NCI-H187 (cell line): ENCODE measurements at regions not wholly inside any gene's neighbourhood (a gene's known extent, or its start where the extent isn't known, plus 50 kb on each side); places are given as distances from the start of the nearest gene placed in this dataset.

Source experiments
- DNase-seq, 2 experiments: peaks; one replicate each; lab custom pipeline; 2025; lab: John Stamatoyannopoulos, UW

DNA sequence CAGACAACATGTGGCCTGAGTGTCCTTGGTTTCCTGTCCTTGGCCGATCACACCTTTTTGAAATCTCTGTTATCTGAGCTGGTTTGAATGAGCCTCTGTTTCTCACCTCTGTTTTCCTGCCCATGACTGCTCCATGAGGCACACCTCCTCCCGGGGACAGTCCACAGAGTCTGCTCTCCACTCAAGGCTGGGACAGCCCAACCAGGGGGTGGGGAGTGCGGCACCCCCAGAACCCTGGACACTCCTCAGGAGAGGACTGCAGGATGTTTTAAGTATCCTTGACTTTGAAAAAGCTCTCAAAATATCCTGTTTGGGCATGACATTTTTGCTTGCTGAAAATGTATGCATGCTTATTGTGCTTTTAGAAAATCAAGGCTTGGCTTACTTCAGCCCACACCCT lies 333.0 kb upstream of the N4BP1 start:
- DNase-seq = no peak

DNA sequence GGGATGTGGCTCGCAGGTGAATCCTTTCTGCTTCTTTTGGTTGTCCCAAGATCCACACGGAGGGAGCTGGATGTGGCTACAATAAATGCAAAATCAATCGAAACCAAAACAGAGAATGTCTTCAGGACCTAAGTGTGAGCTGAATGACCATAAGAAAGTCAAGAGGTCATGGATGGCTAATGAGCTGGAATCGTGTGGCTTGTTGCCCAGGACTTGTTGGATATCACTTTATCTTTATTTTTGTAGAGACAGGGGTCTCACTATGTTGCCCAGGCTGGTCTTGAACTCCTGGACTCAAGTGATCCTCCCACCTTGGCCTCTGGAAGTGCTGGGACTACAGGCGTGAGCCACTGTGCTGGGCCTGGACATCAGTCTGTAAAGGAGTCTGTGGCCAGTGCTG lies 326.8 kb upstream of the N4BP1 start:
- no peak for DNase-seq

DNA sequence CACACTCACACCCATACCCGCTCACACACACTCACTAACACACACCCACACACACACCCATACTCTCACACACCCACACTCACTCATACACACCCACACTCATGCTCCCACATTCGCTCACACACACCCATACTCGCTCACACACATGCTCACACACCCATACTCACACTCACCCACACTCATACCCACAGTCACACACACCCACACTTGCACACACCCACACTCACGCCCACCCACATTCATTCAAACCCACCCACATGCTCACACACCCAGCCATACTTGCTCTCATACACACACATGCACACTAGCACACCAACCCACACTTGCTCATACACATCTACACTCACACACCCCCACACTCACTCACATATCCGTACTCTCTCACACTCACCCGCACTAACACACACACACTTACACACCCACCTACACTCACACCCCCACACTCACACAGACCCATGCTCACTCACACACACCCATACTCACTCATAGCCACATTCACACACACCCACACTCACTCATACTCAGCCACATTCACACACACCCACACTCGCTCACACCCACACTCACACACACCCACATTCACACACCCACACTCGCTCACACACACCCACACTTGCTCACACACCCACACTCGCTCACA lies 322.4 kb upstream of the N4BP1 start:
- DNase-seq = no peak

DNA sequence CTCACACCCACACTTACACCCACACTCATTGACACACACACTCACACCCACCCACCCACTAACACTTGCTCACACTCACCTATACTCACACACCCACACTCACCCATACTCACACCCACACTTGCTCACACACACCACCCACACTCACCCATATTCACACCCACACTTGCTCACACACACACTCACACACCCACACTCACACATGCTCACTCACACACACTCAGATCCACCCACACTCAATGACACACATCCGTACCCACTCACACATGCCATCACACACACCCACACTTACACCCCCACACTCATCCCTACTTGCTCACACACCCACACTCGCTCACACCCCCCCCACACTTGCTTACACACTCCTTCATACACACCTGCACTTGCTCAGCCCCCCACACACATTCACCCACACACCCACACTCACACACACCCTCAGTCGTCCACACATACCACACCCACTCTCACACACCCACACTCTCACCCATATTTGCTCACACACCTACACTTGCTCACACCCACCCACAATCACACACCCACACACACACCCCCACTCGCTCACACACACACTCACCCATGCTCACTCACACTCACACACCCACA lies 321.1 kb upstream of the N4BP1 start:
- no peak for DNase-seq

DNA sequence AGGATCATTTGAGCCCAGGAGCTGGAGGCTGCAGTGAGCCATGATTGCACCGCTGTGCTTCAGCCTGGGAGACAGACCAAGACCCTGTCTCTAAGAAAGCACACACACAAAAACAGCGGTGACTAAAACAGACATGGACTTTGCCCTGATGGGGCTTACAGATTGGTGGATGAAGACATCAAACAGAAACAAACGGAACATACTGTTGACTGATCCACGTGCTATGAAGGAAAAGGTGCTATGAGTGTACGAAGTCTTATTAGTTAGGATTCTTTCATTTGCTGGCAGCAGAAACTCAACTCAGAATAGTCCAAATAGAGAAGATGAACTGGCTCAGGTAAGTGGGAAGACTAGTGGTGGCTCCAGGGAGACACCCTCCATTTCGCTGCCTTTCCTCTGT lies 309.8 kb upstream of the N4BP1 start:
- DNase-seq = no peak

DNA sequence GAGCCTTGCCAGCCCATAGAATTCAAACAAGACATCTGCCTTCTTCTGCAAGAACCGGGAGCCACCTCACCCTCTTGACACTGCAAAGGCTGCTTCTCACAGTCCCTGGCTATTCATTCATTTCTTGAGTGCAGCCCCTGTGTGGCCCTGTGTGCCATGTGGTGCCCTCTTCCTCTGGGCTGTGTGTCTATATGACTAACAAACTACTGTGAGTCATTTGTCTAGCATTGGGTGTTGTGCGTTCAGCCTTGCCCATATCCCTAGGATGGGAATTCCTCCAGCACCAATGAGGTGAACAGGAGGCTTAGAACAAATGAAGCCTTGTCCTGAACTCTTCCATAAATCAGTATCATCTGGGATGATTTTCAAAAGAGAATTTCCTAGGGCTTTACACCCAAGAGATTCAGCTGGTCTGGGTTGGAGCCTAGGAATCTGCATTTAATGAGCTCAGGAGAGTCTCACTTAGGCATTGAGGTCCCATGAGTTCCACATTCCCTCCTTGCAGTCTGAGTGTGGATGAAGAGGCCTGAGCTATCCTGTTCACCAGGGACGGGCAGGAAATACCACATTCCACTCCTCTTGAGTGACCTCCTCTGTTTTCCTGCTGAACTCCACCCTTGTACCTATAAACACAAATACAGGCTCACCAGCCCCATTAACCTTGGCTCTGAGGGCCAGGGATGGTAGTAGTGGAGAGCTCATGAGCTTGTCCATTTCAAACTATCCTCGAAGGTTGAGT lies 308.7 kb upstream of the N4BP1 start:
- no peak for DNase-seq

DNA sequence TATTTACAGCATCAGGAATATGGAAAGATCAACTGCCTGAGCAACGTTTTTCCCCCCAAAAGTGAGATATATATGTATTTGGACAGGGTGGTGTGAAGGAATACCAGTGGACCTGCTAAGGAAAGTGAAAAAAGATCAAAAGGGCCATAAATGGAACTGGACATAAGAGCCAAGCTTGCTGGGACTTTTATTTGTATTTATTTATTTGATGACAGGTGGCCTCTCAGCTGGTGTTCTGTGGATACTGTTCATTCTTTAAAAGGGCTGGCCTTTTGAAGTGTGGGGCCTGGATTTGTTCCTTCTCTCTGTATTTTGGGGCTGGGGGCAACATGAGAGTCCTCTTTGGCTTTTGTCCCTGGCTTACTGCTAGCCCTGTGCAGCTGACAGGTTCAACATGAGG lies 306.6 kb upstream of the N4BP1 start:
- no peak for DNase-seq

DNA sequence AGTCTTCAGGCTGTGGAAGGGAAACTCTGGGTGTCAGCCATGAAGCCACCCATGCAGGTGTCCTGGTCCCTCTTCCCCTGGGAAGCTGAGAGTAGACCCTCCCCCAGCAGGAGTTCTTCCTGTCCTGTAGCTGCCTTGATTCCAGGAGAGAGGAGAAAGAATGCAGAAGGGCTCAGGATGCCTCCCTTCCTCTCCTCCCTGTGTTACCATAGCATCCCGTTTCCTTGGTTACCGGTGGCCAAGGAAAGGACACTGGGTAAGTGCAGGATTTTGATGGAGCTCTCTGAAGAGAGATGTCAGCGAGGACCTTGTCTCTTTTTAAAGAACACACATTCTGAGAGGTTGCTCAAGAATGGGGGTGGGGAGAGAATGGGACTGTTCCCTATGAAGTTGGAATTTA lies 304.1 kb upstream of the N4BP1 start:
- no peak for DNase-seq

DNA sequence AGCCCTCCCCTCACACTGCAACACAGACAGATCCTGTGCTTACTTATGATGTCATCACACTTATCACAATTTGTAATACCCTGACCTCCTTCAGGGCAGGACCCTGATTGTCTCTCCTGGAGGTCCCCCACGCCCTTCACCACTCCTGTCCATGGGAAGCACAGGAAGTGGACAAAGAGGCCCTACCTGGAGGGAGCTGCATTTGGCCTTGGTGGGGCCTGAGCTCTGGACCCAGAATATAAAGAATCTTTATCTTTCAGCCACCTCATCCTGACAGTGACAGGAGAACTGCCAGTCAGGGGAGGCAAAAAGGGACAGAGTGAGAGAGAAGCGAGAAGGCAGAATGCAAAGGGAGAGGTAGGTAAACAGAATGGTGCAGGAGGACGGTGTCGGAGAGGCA lies 303.4 kb upstream of the N4BP1 start:
- no peak for DNase-seq

DNA sequence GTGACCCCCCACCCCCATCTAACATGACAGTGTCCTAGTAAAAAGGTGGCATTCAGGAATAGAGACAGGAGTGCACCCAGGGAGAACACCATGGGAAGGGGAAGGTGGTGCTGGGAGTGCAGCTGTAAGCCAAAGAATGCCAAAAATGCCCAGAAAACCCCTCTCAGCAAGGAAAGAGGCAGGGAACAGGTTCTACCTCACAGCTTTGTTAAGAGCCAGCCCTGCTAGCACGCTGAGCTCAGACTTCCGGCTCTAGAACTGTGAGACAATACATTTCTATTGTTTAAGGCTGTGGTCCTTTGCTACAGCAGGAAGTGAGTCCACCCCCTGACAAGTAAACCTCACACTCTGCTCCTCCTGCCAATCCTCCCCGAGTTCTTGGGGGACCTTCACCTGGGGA lies 302.4 kb upstream of the N4BP1 start:
- DNase-seq = no peak

DNA sequence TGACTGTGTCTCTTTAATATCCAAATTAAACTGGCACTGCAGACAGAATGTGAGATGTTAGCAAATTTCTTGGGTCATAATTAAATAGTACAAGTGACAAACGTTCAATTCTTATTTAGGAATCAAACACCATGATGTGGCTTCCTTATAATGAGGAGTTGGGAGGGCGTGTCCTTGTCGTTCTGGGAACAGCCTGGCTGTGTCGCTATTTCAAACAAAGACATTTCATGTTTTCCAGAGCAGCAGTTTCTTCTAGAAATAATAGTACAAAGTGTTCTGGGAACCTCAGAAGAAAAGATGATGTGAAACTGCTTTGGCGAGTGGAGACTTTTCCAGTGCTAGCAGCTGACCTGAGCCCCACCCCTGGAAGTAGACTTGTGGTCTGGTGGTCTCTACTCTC lies 301.7 kb upstream of the N4BP1 start:
- no peak for DNase-seq

DNA sequence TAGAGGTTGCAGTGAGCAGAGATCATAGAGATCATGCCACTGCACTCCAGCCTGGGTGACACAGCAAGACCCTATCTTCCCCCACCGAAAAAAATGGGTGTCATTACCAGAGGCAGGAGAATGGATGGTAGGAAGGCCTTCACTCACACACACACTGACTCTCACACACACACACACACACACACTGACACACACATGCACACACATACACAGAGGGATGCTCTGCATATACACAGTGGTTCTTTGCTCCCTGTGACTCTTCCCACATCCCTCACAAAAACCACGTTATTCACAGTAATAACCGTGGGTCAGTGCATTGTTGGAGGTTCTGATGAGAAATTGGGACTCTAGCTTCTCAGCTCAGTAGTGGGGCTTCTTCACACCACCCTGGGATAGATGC lies 300.2 kb upstream of the N4BP1 start:
- no peak for DNase-seq

DNA sequence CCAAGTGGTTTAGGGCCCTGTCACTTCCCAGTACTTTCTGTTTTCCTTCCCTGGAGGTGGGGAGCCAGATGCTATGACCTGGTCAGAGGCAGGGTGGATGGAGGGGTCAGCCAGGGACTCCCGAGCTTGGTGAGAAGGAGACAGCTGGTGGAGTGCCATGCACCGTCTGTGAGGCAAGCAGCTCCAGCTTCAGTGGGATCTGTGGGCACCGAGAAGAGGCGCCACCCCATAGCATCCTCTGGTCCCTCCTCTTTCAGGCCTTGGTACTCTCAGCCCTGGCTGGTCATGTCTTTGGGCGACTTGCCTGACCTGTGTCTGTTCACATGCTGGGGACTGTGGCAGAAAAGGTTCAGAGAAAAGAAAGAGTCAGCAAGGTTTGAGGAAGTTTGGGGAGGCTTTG lies 299.3 kb upstream of the N4BP1 start:
- no peak for DNase-seq

DNA sequence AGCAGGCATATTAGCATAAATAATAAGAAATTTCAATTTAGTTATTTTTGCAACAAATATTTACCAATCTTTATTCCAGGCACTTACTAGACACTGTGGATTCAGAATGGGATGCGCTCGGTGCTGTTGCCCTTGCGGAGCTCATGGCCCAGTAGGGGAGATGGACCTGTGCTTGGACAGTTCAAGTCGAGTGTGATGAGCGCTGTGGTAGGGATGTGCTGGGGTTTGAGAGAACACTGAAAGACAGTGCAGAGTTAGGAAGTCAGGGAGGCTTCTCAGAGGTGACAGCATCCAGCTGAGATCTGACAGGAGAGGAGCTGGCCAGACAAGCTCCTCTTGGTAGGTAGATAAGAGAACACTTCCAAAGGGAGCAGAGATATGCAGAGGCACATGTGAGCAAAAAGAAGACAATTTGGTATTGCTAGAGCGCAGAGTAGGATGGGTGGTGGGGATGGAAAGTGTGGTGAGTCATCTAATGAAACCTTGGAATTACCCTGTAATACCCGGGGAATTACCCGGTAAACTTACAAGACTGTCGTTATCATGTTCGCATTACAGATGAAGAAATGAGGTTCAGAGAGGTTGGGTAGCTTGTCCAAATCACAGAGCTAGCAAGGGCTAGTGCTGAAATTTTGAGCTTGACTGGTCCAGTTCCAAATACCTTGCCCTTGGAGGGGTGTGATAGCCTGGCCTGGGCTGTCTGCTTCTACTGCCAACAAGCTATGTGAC lies 298.1 kb upstream of the N4BP1 start:
- no peak for DNase-seq

DNA sequence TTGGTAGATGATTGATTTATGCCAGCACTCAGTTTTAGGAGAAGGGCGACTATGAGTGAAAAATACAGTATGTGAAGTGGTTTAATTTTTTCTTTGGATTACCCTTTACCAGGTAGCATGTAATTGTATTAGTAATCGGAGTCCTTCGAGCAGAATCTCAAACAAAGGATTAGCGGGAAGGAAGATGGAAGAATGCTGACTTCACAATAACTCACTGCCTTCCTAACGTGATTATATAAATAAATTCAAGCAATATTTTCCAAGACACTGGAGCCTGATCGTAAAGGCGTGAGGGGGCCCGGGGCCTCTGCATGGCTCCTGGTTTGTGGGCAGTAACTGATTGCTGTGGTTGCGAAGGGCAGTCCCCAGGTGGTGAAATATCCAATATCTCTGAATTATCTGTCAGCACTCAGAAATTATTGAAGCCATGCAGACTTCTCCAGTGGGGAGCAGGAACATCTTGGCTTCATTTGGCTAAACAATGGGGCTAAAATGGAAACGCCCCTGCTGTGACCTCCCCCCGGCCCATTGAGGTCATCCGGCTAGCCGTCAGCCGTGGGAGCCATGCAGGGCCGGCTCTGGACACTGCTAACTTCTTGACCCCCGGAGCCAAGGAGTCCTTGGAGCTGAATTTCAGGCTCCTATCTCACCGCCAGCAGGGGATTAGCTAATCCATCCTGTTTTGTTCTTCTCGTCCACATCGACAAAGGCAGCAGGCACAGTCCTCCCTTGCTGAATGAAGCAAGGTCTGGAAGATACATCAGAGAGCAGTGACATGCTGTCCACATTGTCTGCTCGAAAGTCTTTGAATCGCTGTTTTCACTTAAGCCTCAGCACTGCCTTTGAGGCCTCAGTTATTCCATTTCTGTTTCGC lies 295.9 kb upstream of the N4BP1 start:
- DNase-seq = no peak

DNA sequence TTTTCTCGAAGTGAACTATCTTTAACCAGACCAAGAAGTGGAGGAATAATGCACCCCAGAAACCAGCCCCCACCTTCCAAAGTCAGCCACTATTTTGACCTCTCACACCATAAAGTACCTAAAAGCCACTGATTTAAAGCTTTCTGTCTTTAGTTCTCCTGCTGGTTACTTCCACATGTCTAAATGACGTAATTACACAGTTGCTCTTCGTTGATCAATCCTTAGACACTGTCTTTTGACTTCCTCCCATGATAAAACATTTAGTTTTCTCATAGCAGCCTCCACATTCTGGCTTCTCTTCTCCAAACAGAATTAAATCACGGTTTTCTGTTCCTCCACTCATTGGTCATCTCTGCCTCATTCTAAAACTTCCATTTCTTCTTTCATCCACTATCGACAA lies 294.4 kb upstream of the N4BP1 start:
- DNase-seq = no peak

DNA sequence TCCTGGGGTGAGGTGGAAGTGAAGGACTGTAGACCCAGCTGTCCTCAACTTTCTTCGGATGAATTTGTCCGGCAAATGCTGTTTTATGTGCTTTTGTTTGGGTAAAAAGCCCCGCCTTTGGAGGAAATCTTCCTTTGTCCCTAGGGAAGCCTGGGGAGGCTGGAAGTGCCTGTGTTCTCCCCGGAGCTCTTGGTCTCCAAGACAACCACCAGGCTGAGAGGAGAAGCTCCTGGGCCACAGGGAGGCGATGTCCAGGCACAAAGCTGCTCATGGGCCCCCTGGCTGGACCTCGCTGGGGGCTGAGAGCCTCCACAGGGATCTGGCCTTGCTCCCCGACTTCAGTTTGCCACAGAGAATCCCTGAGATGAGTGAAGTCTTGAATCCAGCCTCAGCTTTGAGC lies 293.1 kb upstream of the N4BP1 start:
- peak; percentile 8 to 21 for DNase-seq

DNA sequence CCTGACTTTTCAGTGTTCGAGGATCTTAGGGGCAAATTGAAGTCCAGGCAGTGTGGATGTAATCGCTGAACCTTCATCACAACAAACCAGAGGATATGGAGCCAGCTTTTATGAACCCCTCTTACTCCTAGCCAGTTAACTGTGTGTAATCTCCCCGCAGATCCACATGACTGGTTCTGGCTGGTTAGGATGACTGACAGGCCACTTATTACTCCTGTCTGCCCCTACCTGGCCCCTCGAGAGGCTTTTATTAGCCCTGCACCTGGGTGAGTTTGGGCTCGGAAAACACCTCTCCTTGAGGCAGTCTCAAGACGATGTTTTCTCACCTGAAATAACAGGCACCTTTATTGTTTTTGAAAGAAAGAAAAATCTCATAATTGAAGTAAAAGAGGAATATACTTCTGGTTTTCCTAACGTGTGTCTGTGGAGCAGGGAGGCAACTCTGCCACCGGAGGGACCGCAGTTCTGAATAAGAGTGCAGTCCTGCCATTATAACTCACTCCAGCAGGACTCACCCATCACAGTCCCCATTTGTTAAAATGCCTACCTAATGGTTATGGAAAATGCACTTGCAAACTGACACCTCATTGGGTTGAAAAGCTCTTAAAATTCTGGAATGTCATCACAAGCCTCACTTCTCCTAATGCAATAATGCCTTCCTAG lies 291.9 kb upstream of the N4BP1 start:
- DNase-seq = peak; percentile 20 to 52

DNA sequence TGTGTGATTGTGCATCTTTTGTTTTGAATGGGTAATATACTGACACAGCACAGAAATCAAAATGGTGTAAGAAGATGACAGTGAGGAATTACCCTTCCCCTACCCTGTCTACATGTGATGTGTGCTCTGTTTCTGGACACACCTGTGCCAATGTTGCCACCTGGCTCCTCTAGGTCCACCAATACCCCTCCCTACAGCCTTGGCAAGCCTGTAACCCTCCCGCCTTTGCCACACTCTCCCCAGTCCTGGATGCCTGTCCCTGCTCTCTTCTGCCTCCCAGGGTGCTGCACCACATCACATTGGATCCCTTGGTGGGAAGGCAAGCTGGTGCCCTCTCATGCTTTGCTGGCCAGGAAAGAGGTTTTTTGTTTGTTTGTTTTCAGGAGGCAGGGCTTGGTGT lies 289.5 kb upstream of the N4BP1 start:
- no peak for DNase-seq

DNA sequence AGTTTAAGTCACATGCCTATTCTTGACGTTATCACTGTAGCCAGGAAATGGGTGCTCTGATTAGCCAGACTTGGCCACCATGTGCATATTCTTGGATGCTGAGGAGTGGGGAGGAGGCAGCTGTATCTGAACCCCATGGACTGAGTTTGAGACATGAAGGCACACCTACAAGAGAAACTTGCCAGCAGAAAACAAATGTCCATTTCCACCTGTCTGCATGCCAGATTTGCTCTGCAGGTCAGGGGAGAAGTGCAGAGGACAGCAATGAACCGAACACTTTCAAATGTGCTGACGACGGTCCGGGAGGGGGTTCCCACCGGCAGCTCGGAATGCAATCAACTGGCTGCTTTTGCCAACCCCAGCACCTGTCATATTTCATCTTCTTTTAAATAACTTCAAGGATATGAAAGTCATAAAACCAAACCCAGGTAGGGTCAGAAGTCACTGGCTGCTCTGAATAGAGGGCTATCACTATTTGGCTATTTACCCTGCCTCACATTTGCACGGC lies 287.8 kb upstream of the N4BP1 start:
- DNase-seq = no peak

DNA sequence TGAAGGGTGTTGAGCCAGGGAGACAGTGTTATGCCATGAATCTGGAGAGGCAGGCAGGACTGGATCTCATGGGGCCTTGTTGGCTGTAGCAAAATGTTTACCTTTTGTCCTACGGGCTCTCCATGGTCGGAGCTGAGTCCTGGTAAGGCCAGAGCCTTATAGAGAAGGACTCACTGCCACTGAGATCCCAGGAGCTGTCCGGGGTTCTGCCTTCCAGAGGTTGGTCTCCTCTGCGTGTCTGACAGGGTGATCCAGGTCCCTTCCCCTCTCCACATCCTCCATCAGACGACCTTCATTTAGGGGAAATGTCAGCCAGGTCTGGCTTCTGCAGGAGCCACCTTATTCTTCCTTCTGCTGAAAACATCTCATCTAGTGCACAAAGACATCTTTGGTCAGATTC lies 285.2 kb upstream of the N4BP1 start:
- DNase-seq = no peak
